ENCODE measurements at regions not wholly inside any gene's neighbourhood (a gene's known extent, or its start where the extent isn't known, plus 50 kb on each side); places are given as distances from the start of the nearest gene placed in this dataset.
"Not testable (repeated sequence)": the region's sequence is repeated elsewhere in the genome, so short reads cannot be mapped to it uniquely, and the experiment has no call there.

DNA sequence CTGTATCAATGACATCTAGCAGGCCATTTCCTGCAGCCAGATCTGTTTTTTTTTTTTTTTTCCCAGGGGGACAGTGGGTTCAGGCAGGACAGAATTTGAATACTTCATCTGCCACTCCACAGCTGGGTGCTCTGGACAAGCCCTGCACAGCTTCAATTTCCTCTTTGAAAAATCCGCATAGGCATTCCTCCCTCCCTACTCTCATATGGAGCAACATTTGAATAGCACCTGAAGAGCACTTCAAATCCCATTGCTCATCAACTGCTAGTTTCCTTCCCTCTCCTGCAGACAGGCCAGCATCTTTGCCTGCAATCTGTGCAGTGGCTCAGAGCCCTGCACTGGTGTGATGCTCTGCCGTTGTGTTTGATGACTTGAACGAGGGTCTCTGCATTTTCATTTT is 326.3 kb downstream of the TSN start:
- TF ChIP-seq, protein P1, sequence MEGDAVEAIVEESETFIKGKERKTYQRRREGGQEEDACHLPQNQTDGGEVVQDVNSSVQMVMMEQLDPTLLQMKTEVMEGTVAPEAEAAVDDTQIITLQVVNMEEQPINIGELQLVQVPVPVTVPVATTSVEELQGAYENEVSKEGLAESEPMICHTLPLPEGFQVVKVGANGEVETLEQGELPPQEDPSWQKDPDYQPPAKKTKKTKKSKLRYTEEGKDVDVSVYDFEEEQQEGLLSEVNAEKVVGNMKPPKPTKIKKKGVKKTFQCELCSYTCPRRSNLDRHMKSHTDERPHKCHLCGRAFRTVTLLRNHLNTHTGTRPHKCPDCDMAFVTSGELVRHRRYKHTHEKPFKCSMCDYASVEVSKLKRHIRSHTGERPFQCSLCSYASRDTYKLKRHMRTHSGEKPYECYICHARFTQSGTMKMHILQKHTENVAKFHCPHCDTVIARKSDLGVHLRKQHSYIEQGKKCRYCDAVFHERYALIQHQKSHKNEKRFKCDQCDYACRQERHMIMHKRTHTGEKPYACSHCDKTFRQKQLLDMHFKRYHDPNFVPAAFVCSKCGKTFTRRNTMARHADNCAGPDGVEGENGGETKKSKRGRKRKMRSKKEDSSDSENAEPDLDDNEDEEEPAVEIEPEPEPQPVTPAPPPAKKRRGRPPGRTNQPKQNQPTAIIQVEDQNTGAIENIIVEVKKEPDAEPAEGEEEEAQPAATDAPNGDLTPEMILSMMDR (IDR thresholded peaks at IDR 0.05; ENCODE audit: insufficient read depth, low read length, severe bottlenecking): no peak
- DNase-seq (ENCODE audit: low read depth): no peak
- H3K36me3 ChIP-seq (ENCODE audit: control insufficient read depth, insufficient read depth, low read length): no peaks in the 10 kb centered on the region
- no peak for FAIRE-seq
- no peaks in the 10 kb centered on the region for H3K27me3 ChIP-seq (ENCODE audit: control insufficient read depth, insufficient read depth, low read length)
- no peak overlapping the region for H3K4me3 ChIP-seq (ENCODE audit: low read depth, low read length)

DNA sequence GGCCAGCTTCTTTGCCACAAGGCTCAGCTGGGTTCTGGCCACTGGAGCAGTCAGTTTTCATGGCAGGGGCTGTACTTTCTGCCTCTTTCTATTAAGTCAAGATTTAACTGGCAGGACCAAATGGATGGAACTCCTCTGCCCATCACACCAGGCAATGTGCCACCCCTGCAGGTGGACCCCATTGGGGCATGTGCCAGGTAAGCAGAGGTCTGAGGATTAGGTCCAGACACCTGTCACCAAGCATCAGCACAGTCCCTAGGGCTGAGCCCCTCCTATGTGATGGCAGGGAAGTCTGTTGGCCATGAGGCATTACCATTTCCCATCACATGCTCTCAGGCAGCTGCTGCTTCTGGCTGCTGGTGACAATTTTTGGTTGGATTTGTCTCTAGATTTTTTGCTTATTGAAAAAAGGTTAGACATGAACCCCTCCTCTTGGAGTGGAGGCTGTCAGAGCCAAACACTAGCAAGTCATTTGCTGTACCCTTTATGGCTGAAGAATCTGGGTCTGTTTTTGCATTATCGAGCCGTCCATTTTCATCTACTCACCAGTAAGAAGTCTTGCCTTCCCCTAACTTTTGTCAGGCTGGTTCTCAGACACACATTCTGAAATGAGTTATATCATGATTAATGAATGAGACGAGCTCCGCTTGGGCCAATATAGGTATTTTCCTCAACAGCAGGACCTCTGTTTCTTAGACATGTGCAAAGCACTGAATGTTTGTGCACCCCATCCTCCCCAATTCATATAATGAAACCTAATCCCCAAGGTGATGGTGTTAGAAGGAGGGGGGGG is 328.0 kb downstream of the TSN start:
- H3K4me3 ChIP-seq (ENCODE audit: low read depth, low read length): no peak overlapping the region
- TF ChIP-seq, protein P1 (IDR thresholded peaks at IDR 0.05; ENCODE audit: insufficient read depth, low read length, severe bottlenecking): no peak
- no peaks in the 10 kb centered on the region for H3K36me3 ChIP-seq (ENCODE audit: control insufficient read depth, insufficient read depth, low read length)
- H3K27me3 ChIP-seq (ENCODE audit: control insufficient read depth, insufficient read depth, low read length): no peaks in the 10 kb centered on the region
- no peak for DNase-seq (ENCODE audit: low read depth)
- peak; percentile 72 for FAIRE-seq

DNA sequence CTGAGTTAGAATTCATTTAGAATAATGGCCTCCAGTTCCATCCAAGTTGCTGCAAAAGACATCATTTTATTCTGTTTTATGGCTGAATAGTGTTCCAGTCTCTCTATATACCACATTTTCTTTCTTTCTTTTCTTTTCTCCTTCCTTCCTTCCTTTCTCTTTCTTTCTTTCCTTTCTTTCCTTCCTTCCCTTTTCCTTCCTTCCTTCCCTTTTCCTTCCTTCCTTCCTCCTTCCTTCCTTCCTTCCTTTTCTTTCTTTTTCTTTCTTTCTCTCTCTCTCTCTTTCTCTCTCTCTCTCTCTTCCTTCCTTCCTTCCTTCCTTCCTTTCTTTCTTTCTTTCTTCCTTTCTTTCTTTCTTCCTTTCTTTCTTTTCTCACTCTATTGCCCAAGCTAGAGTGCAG is 330.2 kb downstream of the TSN start:
- H3K4me3 ChIP-seq (ENCODE audit: low read depth, low read length); H3K27me3 ChIP-seq (ENCODE audit: control insufficient read depth, insufficient read depth, low read length); H3K36me3 ChIP-seq (ENCODE audit: control insufficient read depth, insufficient read depth, low read length); FAIRE-seq; DNase-seq (ENCODE audit: low read depth): not testable (repeated sequence)

DNA sequence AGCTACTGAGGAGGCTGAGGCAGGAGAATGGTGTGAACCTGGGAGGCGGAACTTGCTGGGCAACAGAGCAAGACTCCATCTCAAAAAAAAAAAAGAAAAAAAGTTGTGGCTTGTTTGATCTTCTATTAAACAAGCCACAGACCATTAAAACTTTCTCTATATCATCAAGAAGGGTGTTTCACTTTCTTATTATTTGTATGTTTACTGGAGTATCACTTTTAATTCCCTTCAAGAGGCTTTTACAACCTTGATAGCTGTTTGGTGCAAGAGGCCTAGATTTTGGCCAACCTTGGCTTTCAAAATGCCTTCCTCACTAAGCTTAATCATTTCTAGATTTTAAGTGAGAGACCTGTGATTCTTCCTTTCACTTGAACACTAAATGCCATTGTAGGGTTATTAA is 339.1 kb downstream of the TSN start:
- H3K4me3 ChIP-seq (ENCODE audit: low read depth, low read length): no peak overlapping the region
- H3K36me3 ChIP-seq (ENCODE audit: control insufficient read depth, insufficient read depth, low read length): no peaks in the 10 kb centered on the region
- H3K27me3 ChIP-seq (ENCODE audit: control insufficient read depth, insufficient read depth, low read length): no peaks in the 10 kb centered on the region
- DNase-seq (ENCODE audit: low read depth): no peak
- no peak for FAIRE-seq
- TF ChIP-seq, protein P1 (IDR thresholded peaks at IDR 0.05; ENCODE audit: insufficient read depth, low read length, severe bottlenecking): no peak

DNA sequence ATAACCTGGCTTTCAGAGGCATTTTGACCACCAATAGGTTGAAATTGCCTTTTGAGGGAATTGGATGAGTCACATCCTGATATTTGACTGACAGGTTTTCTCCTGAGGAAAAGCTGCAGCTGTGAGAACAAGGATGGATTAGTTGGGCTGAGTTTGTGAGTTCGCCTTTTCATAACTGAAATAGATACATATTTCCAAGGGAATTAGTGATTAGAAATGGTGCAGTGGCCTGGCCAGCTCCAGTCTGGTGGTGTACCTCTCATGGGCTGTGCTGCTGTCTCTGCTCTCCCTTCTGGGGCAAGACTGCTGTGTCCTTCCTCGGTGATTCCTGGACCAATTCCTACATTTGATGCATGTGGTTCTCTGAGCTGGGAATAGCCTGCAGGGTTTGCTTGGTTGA is 341.3 kb downstream of the TSN start:
- Histone ChIP-seq H3K4me3 (ENCODE audit: low read depth, low read length) (no peak overlapping the region), H3K36me3 (ENCODE audit: control insufficient read depth, insufficient read depth, low read length) (no peaks in the 10 kb centered on the region), H3K27me3 (ENCODE audit: control insufficient read depth, insufficient read depth, low read length) (no peaks in the 10 kb centered on the region)
- DNase-seq (ENCODE audit: low read depth) (no peak), FAIRE-seq (no peak)
- TF ChIP-seq, protein P1 (IDR thresholded peaks at IDR 0.05; ENCODE audit: insufficient read depth, low read length, severe bottlenecking): no peak

DNA sequence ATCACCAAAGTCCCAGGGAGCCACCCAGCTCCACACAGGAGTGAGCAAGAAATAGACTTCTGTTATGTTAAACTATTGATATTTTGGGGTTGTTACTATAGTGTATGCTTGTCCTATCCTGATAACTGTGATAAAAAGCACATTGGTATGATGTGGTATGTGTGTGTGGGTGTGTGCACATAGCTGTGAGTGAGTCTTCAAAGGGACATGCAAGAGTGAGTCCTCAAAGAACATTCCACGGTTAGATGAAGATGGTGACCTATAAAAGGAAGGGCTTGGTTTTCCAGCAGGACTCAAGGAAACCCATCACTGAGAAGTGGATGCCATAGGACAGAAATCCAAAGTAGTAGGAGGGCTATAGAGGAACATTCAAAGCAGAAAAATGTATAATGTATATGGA is 342.9 kb downstream of the TSN start:
- TF ChIP-seq, protein P1 (IDR thresholded peaks at IDR 0.05; ENCODE audit: insufficient read depth, low read length, severe bottlenecking): no peak
- Histone ChIP-seq H3K27me3 (ENCODE audit: control insufficient read depth, insufficient read depth, low read length) (no peaks in the 10 kb centered on the region), H3K4me3 (ENCODE audit: low read depth, low read length) (no peak overlapping the region), H3K36me3 (ENCODE audit: control insufficient read depth, insufficient read depth, low read length) (no peaks in the 10 kb centered on the region)
- DNase-seq (ENCODE audit: low read depth) (no peak), FAIRE-seq (no peak)

All from bronchial epithelial cell (primary cell).